ENCODE measurements at regions not wholly inside any gene's neighbourhood (a gene's known extent, or its start where the extent isn't known, plus 50 kb on each side); places are given as distances from the start of the nearest gene placed in this dataset.

DNA sequence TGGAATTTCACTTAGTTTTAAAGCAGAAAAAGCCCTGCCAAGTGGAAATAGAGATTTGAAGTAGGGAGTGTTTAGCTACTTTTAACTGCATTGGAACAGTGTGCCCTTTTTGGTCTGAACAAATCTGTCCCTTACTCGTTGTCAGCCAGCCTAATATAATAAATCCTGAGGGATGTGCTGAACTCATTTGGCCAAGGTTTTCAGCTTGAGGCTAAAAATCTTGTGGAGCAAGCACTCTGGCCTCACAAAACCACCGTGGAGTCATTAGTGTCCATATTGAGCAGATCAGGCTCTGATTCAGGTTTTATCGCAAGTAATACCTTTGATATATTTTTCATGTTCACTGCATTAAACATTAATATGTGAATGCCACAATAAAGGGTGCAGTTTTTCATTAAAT, 383.5 kb downstream of the FRK start:
- POLR2A ChIA-PET, result no interaction called here
- ATAC-seq (no peak), DNase-seq (ENCODE audit: low read depth, low spot score) (no peak)
- H3K27me3 ChIP-seq (ENCODE audit: control insufficient read depth, insufficient read depth, low read length), result no peaks in the 10 kb centered on the region
- no peaks in the 10 kb centered on the region for H3K4me1 ChIP-seq (ENCODE audit: control insufficient read depth, insufficient read depth, low read length)
- no peak overlapping the region for H3K4me3 ChIP-seq (ENCODE audit: low read depth in 2 of 2, low read length in 2 of 2)
- H3K27ac ChIP-seq (ENCODE audit: low read length), result no peak overlapping the region
- CTCF ChIA-PET, result no interaction called here
- TF ChIP-seq TCF7L2 (IDR thresholded peaks at IDR 0.05; ENCODE audit: low read depth, low read length) (no peak), SIN3A (IDR thresholded peaks at IDR 0.05; ENCODE audit: borderline replicate concordance, insufficient read depth, low read depth, low read length) (no peak), POLR2AphosphoS5 (IDR thresholded peaks at IDR 0.05; ENCODE audit: low read depth, low read length) (no peak)
- TF ChIP-seq, protein P1, sequence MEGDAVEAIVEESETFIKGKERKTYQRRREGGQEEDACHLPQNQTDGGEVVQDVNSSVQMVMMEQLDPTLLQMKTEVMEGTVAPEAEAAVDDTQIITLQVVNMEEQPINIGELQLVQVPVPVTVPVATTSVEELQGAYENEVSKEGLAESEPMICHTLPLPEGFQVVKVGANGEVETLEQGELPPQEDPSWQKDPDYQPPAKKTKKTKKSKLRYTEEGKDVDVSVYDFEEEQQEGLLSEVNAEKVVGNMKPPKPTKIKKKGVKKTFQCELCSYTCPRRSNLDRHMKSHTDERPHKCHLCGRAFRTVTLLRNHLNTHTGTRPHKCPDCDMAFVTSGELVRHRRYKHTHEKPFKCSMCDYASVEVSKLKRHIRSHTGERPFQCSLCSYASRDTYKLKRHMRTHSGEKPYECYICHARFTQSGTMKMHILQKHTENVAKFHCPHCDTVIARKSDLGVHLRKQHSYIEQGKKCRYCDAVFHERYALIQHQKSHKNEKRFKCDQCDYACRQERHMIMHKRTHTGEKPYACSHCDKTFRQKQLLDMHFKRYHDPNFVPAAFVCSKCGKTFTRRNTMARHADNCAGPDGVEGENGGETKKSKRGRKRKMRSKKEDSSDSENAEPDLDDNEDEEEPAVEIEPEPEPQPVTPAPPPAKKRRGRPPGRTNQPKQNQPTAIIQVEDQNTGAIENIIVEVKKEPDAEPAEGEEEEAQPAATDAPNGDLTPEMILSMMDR (IDR thresholded peaks at IDR 0.05), result no peak
- TF ChIP-seq, protein P2, sequence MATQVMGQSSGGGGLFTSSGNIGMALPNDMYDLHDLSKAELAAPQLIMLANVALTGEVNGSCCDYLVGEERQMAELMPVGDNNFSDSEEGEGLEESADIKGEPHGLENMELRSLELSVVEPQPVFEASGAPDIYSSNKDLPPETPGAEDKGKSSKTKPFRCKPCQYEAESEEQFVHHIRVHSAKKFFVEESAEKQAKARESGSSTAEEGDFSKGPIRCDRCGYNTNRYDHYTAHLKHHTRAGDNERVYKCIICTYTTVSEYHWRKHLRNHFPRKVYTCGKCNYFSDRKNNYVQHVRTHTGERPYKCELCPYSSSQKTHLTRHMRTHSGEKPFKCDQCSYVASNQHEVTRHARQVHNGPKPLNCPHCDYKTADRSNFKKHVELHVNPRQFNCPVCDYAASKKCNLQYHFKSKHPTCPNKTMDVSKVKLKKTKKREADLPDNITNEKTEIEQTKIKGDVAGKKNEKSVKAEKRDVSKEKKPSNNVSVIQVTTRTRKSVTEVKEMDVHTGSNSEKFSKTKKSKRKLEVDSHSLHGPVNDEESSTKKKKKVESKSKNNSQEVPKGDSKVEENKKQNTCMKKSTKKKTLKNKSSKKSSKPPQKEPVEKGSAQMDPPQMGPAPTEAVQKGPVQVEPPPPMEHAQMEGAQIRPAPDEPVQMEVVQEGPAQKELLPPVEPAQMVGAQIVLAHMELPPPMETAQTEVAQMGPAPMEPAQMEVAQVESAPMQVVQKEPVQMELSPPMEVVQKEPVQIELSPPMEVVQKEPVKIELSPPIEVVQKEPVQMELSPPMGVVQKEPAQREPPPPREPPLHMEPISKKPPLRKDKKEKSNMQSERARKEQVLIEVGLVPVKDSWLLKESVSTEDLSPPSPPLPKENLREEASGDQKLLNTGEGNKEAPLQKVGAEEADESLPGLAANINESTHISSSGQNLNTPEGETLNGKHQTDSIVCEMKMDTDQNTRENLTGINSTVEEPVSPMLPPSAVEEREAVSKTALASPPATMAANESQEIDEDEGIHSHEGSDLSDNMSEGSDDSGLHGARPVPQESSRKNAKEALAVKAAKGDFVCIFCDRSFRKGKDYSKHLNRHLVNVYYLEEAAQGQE (IDR thresholded peaks at IDR 0.05; ENCODE audit: insufficient read depth in 1 of 2, low read depth in 2 of 2, low read length in 1 of 2), result no peak
- H3K36me3 ChIP-seq (ENCODE audit: control insufficient read depth, insufficient read depth, low read length), result no peaks in the 10 kb centered on the region
- in situ Hi-C loops (cut with HindIII; ENCODE audit: low pct_unique_long_range_greater_than_20kb, low sequenced_read_pairs), result no loop called here
- intact Hi-C loops (cut with micrococcal nuclease; ENCODE audit: unreplicated experiment), result no loop called here
- H3K9me3 ChIP-seq (ENCODE audit: control insufficient read depth, insufficient read depth, low read depth, low read length), result peaks cover 3% of the 10 kb centered on the region
- no TSS peak for BruUV-seq (replicated peaks)

DNA sequence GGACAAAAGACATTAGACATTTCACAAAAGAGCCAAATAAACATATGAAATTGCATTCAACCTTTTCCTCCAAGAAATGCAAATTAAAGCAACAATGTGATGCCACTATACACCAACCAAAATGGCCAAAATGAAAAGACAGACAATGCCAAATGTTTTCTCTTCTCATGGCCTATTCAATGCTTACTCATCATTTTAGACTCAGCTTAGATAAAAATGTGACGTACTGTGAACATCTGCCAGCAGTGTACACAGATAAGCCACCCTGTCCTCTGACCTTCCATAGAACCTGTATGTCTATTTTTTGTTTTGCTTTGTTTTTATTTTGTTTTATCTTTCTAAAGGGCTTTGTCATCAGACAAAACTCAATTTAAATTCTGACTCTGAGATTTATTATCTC, 385.2 kb downstream of the FRK start:
- intact Hi-C loops (cut with micrococcal nuclease; ENCODE audit: unreplicated experiment) (no loop called here), in situ Hi-C loops (cut with HindIII; ENCODE audit: low pct_unique_long_range_greater_than_20kb, low sequenced_read_pairs) (no loop called here)
- BruUV-seq (replicated peaks), result no TSS peak
- ChIA-PET CTCF (no interaction called here), POLR2A (no interaction called here)
- Histone ChIP-seq H3K9me3 (ENCODE audit: control insufficient read depth, insufficient read depth, low read depth, low read length) (no peaks in the 10 kb centered on the region; the same call in none of the 2 replicates), H3K27ac (ENCODE audit: low read length) (no peak overlapping the region), H3K36me3 (ENCODE audit: control insufficient read depth, insufficient read depth, low read length) (no peaks in the 10 kb centered on the region), H3K27me3 (ENCODE audit: control insufficient read depth, insufficient read depth, low read length) (no peaks in the 10 kb centered on the region), H3K4me3 (ENCODE audit: low read depth in 2 of 2, low read length in 2 of 2) (no peak overlapping the region), H3K4me1 (ENCODE audit: control insufficient read depth, insufficient read depth, low read length) (no peaks in the 10 kb centered on the region)
- no peak for TF ChIP-seq SIN3A (IDR thresholded peaks at IDR 0.05; ENCODE audit: borderline replicate concordance, insufficient read depth, low read depth, low read length)
- no peak for TF ChIP-seq TCF7L2 (IDR thresholded peaks at IDR 0.05; ENCODE audit: low read depth, low read length)
- TF ChIP-seq, protein P2 (IDR thresholded peaks at IDR 0.05; ENCODE audit: insufficient read depth in 1 of 2, low read depth in 2 of 2, low read length in 1 of 2), result no peak
- TF ChIP-seq POLR2AphosphoS5 (IDR thresholded peaks at IDR 0.05; ENCODE audit: low read depth, low read length), result no peak
- TF ChIP-seq, protein P1 (IDR thresholded peaks at IDR 0.05), result no peak
- ATAC-seq (no peak), DNase-seq (ENCODE audit: low read depth, low spot score) (no peak)
